Testis (tissue), 2 donors: ENCODE measurements at regions not wholly inside any gene's neighbourhood (a gene's known extent, or its start where the extent isn't known, plus 50 kb on each side); places are given as distances from the start of the nearest gene placed in this dataset.

Source experiments
- DNase-seq: peaks from one replicate; pipeline ENCODE4 v3.0.0-alpha.2; 2019
- H3K27ac ChIP-seq, 2 donors: fragments of 200-600 bp; sonication (generic); one replicate each; pipeline ENCODE4 v1.5.1; 2019
- H3K27me3 ChIP-seq: fragments of 200-600 bp; sonication (generic); one replicate; pipeline ENCODE4 v1.5.1; 2019
- H3K36me3 ChIP-seq: fragments of 200-600 bp; sonication (generic); one replicate; pipeline ENCODE4 v1.5.1; 2017; ENCODE audit warnings: low read depth; ENCODE audit errors: missing control alignments
- H3K4me1 ChIP-seq: fragments of 200-600 bp; sonication (generic); one replicate; pipeline ENCODE4 v1.5.1; 2019
- H3K4me3 ChIP-seq, 2 donors: fragments of 200-600 bp; sonication (generic); one replicate each; pipeline ENCODE4 v1.5.1; 2017 to 2019
- H3K9me3 ChIP-seq: fragments of 200-600 bp; sonication (generic); one replicate; pipeline ENCODE4 v1.5.1; 2017
- CTCF ChIP-seq, 3 experiments: fragments of 450-650 bp in 2 of 3; fragments of 200-600 bp in 1 of 3; sonication (generic) in 1 of 3; IDR thresholded peaks; one replicate each; pipeline ENCODE4 v1.5.1; 2016 to 2019; ENCODE audit warnings: antibody characterized with exemption in 3 of 3, mild to moderate bottlenecking in 2 of 3, moderate library complexity in 1 of 3
- POLR2A ChIP-seq: fragments of 450-650 bp; IDR thresholded peaks from one replicate; pipeline ENCODE4 v1.6.1; 2017; ENCODE audit warnings: antibody characterized with exemption, mild to moderate bottlenecking, moderate library complexity
- WGBS, 2 donors: methylation state at CpG; one replicate each; pipeline ENCODE4 v1.1.5; 2018; 5-methylcytosine and 5-hydroxymethylcytosine counted together
- intact Hi-C: fragments of 100-400 bp; cut with DNase I; formaldehyde crosslinking; loops from one replicate; pipeline ENCODE4 v1.15.1; 2023; ENCODE audit warnings: low total_unique reads

GRCh38 chr7:113408999-113409398 is 290.6 kb upstream of the SMIM30 start:
- no peaks in the 10 kb centered on the region for H3K27me3 ChIP-seq
- WGBS, 2 donors = 55 to 77% methylated on average over 1 of the region's 1 CpG
- no peak for DNase-seq
- H3K27ac ChIP-seq = no peak overlapping the region
- H3K4me3 ChIP-seq = no peak overlapping the region
- intact Hi-C loops = no loop called here
- H3K36me3 ChIP-seq = no peaks in the 10 kb centered on the region
- TF ChIP-seq POLR2A = no peak
- TF ChIP-seq CTCF (IDR thresholded peaks at IDR 0.05) = no peak
- no peaks in the 10 kb centered on the region for H3K9me3 ChIP-seq
- no peaks in the 10 kb centered on the region for H3K4me1 ChIP-seq

DNA sequence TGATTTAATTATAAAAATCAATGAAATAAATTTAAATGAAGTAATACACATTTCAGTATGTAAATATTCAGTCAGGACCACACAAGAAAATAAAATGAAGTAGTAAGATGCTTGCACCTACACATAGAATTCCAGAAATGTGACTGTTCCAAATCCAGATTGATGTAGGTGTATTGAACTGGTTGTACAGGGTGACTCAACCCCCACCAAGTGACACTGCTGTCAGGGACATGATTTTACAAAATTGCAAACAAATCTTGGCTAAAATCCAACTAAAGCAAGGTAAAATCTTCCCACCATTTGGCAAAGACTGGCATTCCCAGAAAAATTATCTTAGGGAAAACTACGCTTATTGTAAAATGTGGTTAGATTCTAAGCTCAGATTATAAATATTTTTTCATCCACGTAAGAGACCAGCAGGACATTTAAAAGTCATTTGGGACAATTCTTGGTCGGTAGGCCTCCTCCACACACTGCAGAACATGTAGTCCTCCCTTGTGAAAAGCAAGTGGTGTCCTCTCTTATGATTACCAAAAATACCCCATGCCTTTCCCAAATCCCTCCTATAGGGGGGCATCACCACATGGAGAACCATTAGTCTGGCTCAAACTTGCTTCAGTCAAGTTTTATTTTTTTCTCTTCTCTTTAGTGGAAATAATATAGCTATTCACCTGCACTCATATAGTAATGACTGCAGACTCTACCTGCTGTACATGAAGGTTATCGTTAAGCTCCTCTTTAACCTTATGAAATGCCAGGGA is 287.1 kb upstream of the SMIM30 start:
- Histone ChIP-seq H3K27ac (no peak overlapping the region), H3K4me1 (no peaks in the 10 kb centered on the region), H3K9me3 (no peaks in the 10 kb centered on the region), H3K36me3 (no peaks in the 10 kb centered on the region), H3K4me3 (no peak overlapping the region), H3K27me3 (no peaks in the 10 kb centered on the region)
- DNase-seq = no peak
- intact Hi-C loops = no loop called here
- WGBS, 2 donors = 78 to 79% methylated on average over 4 of the region's 4 CpGs
- no peak for TF ChIP-seq POLR2A
- TF ChIP-seq CTCF (IDR thresholded peaks at IDR 0.05) = no peak

DNA sequence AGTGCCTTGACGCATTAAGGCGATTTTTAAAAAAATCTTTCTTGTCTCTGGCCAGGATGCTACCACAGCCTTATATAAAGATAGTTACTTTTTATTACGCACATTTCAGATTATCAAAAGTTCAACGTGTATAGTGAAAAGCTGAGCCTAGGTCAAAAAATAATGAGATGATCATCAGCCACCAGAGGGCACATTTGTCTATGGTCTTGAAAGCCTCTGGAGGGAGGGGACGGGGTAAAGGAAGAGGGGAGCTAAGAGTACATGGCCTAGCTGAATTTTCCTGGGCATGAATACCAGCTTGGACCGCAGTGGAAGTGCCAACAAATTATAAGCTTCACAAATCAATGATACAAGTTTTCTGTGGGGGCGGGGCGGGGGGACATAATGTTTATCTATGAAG is 285.9 kb upstream of the SMIM30 start:
- Histone ChIP-seq H3K27ac (no peak overlapping the region), H3K36me3 (no peaks in the 10 kb centered on the region), H3K4me3 (no peak overlapping the region), H3K4me1 (no peaks in the 10 kb centered on the region), H3K27me3 (no peaks in the 10 kb centered on the region), H3K9me3 (no peaks in the 10 kb centered on the region)
- DNase-seq = peak; percentile 24
- no peak for TF ChIP-seq POLR2A
- TF ChIP-seq CTCF (IDR thresholded peaks at IDR 0.05) = no peak
- WGBS, 2 donors = 67 to 74% methylated on average over 8 of the region's 8 CpGs
- intact Hi-C loops = no loop called here

DNA sequence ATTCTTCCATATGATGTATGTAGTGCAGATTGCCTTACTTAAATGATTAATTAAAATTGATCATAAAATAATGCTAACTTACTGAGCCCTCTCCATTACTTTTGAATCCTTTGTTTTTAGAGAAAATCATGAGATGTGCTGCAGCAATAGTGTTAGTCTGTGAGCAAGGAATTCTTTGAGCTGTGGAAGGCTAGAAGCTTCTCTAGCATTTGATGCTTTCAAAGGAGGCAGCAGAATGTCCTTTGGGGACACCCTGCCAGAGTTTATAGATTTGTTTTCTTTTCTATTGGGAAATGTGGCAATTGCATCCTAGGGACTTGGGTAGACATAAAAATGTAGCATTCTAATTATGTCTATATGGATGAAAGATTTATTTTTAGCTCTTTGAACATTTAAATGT is 284.1 kb upstream of the SMIM30 start:
- Histone ChIP-seq H3K36me3 (no peaks in the 10 kb centered on the region), H3K27me3 (no peaks in the 10 kb centered on the region), H3K27ac (no peak overlapping the region), H3K4me3 (no peak overlapping the region), H3K9me3 (no peaks in the 10 kb centered on the region), H3K4me1 (no peaks in the 10 kb centered on the region)
- no peak for DNase-seq
- intact Hi-C loops = no loop called here
- TF ChIP-seq CTCF (IDR thresholded peaks at IDR 0.05) (no peak), POLR2A (no peak)

- no peaks in the 10 kb centered on the region for H3K4me1 ChIP-seq
- 36 to 53% methylated on average over 2 of the region's 2 CpGs for WGBS, 2 donors
- TF ChIP-seq CTCF (IDR thresholded peaks at IDR 0.05) (no peak), POLR2A (no peak)
- DNase-seq = no peak
- intact Hi-C loops = no loop called here
- H3K4me3 ChIP-seq = no peak overlapping the region
- H3K9me3 ChIP-seq = no peaks in the 10 kb centered on the region
- no peaks in the 10 kb centered on the region for H3K27me3 ChIP-seq
- H3K36me3 ChIP-seq = no peaks in the 10 kb centered on the region
- no peak overlapping the region for H3K27ac ChIP-seq
Observed at GRCh38 chr7:113402005-113402404, 283.7 kb upstream of the SMIM30 start.
